Suprapubic skin (tissue), 4 donors: ENCODE measurements at regions not wholly inside any gene's neighbourhood (a gene's known extent, or its start where the extent isn't known, plus 50 kb on each side); places are given as distances from the start of the nearest gene placed in this dataset.

Experiments
- CTCF ChIP-seq, 2 donors: fragments of 200-600 bp in 1 of 2; fragments of 450-650 bp in 1 of 2; sonication (generic) in 1 of 2; IDR thresholded peaks; one replicate each; pipeline ENCODE4 v1.5.1; 2016 to 2019; ENCODE audit warnings: antibody characterized with exemption in 2 of 2, mild to moderate bottlenecking in 1 of 2, moderate library complexity in 1 of 2
- EP300 ChIP-seq: sonication (generic); formaldehyde crosslinking; IDR thresholded peaks from one replicate; pipeline ENCODE4 v1.6.1; 2017; ENCODE audit warnings: antibody characterized with exemption
- POLR2A ChIP-seq, 2 donors: fragments of 450-650 bp; IDR thresholded peaks; one replicate each; pipeline ENCODE4 v1.6.1; 2017; ENCODE audit warnings: antibody characterized with exemption in 2 of 2, mild to moderate bottlenecking in 2 of 2, moderate library complexity in 2 of 2
- POLR2AphosphoS5 ChIP-seq, 3 donors: sonication (generic); formaldehyde crosslinking; IDR thresholded peaks; one replicate each; pipeline ENCODE4 v1.6.1; 2017; ENCODE audit warnings: antibody characterized with exemption in 3 of 3

GRCh38 chr6:153804755-153805330, 234.2 kb upstream of the OPRM1 start:
- no peak for TF ChIP-seq CTCF (IDR thresholded peaks at IDR 0.05)
- TF ChIP-seq POLR2A (IDR thresholded peaks at IDR 0.05): no peak
- no peak for TF ChIP-seq POLR2AphosphoS5 (IDR thresholded peaks at IDR 0.05)
- no peak for TF ChIP-seq EP300
